ENCODE measurements at regions not wholly inside any gene's neighbourhood (a gene's known extent, or its start where the extent isn't known, plus 50 kb on each side); places are given as distances from the start of the nearest gene placed in this dataset.
A peak's percentile ranks its signal among the peaks of the same experiment; 100 is the strongest.

DNA sequence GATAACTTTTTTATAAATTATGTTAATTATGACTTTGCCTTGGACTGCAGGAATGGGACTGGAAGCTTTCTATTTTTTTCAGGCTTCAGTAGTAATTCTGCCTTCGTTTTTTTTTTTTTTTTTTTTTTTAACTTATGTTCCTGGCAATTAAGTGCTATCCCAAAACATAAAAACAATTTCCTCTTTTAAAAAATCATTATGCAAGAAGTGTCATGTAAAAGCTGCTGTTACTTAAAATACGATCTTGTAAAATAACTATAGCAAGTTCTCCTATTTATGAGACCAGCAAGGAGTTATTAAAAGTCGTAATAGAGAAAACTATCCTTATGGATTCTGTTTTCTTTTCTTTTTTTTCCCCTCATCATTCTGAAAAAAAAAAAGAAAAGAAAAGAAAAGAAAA is 106.6 kb upstream of the FOXN2 start:
- H3K4me3 ChIP-seq (ENCODE audit: low read depth, low read length): no peak overlapping the region
- DNase-seq (ENCODE audit: low read depth, low spot score): no peak
- CTCF ChIA-PET: no interaction called here
- POLR2A ChIA-PET: no interaction called here
- TF ChIP-seq, protein P1, sequence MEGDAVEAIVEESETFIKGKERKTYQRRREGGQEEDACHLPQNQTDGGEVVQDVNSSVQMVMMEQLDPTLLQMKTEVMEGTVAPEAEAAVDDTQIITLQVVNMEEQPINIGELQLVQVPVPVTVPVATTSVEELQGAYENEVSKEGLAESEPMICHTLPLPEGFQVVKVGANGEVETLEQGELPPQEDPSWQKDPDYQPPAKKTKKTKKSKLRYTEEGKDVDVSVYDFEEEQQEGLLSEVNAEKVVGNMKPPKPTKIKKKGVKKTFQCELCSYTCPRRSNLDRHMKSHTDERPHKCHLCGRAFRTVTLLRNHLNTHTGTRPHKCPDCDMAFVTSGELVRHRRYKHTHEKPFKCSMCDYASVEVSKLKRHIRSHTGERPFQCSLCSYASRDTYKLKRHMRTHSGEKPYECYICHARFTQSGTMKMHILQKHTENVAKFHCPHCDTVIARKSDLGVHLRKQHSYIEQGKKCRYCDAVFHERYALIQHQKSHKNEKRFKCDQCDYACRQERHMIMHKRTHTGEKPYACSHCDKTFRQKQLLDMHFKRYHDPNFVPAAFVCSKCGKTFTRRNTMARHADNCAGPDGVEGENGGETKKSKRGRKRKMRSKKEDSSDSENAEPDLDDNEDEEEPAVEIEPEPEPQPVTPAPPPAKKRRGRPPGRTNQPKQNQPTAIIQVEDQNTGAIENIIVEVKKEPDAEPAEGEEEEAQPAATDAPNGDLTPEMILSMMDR (IDR thresholded peaks at IDR 0.05; ENCODE audit: insufficient read depth, low read length, missing control alignments): no peak

DNA sequence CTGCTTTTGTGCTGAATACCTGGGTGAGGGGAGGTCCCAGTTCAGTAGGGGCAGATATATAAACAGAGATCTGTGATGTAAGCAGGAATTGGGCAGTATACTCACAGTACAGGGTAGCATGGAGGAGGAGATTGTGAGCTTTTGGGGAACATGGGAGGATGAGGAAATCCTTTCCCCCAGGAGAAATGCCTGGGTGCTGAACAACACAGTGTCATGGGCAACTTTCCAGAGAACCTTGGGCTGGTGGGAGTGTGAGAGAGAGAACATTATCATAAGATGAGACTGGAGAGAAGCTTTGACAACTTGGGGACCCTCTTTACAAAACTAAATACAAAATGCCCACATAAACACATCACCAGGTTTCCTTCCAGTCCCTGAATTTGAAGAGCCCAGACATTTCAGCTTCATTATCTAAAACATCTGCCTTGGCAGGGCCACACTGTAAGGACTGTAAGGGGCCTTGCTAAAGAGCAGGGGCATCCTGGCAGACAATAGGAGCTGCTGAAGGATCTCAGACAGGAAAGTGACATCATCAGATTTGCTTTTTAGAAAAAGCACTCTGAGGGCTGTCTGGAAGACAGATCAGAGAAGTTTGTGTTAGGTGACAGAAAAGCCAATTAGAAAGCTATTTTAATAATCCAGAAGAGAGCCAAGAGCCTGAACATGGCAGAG is 105.1 kb upstream of the FOXN2 start:
- TF ChIP-seq, protein P1 (IDR thresholded peaks at IDR 0.05; ENCODE audit: insufficient read depth, low read length, missing control alignments): no peak
- DNase-seq (ENCODE audit: low read depth, low spot score): peak; percentile 10
- ChIA-PET CTCF (no interaction called here), POLR2A (no interaction called here)
- H3K4me3 ChIP-seq (ENCODE audit: low read depth, low read length): no peak overlapping the region

DNA sequence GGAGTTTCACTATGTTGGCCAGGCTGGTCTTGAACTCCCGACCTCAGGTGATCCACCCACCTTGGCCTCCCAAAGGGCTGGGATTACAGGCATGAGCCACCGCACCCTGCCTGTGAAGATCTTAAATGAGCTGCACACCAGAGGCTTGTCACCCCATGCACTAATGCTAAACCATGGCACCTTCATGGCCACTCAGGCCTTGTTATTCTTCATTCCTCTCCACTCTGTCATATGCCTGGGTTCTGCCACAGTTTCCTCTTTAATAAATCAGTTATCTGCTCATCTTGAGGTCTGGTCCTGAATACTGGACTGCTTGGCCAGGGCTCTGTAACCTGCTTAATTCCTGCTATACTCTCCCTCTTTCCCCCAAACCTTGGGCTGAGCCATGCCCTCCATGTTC is 104.3 kb upstream of the FOXN2 start:
- TF ChIP-seq, protein P1 (IDR thresholded peaks at IDR 0.05; ENCODE audit: insufficient read depth, low read length, missing control alignments): no peak
- CTCF ChIA-PET: no interaction called here
- POLR2A ChIA-PET: no interaction called here
- no peak for DNase-seq (ENCODE audit: low read depth, low spot score)
- H3K4me3 ChIP-seq (ENCODE audit: low read depth, low read length): no peak overlapping the region

DNA sequence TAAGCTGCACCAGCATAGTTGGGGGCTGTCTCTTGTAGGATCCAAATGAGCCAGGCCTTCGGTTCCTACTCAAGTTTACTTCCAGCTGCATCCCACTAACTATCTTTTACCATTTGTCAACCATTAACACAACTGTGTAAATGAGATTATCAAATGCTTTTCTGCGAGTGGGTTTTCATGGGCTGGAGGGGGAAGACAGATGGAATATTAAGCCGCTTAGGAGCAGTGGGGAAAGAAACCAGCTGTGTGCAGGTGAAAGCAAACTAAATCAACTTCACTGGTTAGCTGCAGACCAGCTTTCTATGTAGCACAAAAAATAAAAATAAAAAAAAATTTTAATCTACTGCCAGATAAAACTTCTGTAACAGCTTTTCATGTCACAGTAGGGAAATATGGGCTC is 100.8 kb upstream of the FOXN2 start:
- ChIA-PET CTCF (interaction anchor here (0.9 kb wide), 1 partner anchor 8 kb away, joined by 4 read pairs; no protein-coding TSS in a partner anchor), POLR2A (no interaction called here)
- no peak overlapping the region for H3K4me3 ChIP-seq (ENCODE audit: low read depth, low read length)
- DNase-seq (ENCODE audit: low read depth, low spot score): no peak
- TF ChIP-seq, protein P1 (IDR thresholded peaks at IDR 0.05; ENCODE audit: insufficient read depth, low read length, missing control alignments): no peak

DNA sequence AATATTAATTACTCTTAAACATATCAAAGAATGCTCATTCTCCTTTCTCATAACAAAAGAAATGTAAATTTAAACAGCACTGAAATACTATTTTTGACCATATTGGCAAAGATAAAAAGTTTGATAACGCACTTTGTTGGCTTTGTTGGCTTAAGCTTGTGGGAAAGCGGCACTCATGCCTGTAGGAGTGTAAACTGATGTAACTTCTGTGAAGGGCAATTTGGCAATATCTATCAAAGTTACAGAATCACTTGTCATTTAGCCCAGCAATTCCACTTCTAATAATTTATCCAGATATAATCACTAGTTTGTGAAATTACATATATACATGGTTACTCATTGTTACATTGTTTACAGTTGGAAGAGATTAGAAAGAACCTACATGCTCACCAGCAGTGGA is 96.3 kb upstream of the FOXN2 start:
- TF ChIP-seq, protein P1 (IDR thresholded peaks at IDR 0.05; ENCODE audit: insufficient read depth, low read length, missing control alignments): no peak
- ChIA-PET CTCF (no interaction called here), POLR2A (no interaction called here)
- DNase-seq (ENCODE audit: low read depth, low spot score): no peak
- H3K4me3 ChIP-seq (ENCODE audit: low read depth, low read length): no peak overlapping the region

DNA sequence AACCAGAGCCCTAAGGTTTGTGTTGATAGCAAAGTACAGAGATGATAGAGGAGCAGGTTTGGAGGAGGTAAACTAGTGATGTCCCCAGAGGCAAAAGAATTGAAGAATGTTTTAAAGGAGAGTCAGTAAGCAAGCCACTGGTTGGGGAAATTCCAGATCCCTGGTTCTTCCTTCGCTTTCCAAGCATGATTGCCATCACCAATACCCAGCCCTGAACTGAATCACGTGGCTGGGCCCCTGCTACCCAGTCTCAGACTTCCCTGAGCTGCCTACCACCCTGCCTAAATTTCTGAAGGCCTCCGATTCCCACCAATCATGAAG is 95.3 kb upstream of the FOXN2 start:
- no peak overlapping the region for H3K4me3 ChIP-seq (ENCODE audit: low read depth, low read length)
- TF ChIP-seq, protein P1 (IDR thresholded peaks at IDR 0.05; ENCODE audit: insufficient read depth, low read length, missing control alignments): no peak
- POLR2A ChIA-PET: no interaction called here
- CTCF ChIA-PET: no interaction called here
- no peak for DNase-seq (ENCODE audit: low read depth, low spot score)

Data from AG04449 (cell line).